ENCODE measurements at regions not wholly inside any gene's neighbourhood (a gene's known extent, or its start where the extent isn't known, plus 50 kb on each side); places are given as distances from the start of the nearest gene placed in this dataset.

- H3K4me3 ChIP-seq (ENCODE audit: low read depth, low read length) = no peak overlapping the region
- no peaks in the 10 kb centered on the region for H3K27me3 ChIP-seq (ENCODE audit: control insufficient read depth, insufficient read depth, low read length)
- DNase-seq (ENCODE audit: low read depth) = no peak
- FAIRE-seq = no peak
- no peaks in the 10 kb centered on the region for H3K36me3 ChIP-seq (ENCODE audit: control insufficient read depth, insufficient read depth, low read length)
- TF ChIP-seq, protein P1, sequence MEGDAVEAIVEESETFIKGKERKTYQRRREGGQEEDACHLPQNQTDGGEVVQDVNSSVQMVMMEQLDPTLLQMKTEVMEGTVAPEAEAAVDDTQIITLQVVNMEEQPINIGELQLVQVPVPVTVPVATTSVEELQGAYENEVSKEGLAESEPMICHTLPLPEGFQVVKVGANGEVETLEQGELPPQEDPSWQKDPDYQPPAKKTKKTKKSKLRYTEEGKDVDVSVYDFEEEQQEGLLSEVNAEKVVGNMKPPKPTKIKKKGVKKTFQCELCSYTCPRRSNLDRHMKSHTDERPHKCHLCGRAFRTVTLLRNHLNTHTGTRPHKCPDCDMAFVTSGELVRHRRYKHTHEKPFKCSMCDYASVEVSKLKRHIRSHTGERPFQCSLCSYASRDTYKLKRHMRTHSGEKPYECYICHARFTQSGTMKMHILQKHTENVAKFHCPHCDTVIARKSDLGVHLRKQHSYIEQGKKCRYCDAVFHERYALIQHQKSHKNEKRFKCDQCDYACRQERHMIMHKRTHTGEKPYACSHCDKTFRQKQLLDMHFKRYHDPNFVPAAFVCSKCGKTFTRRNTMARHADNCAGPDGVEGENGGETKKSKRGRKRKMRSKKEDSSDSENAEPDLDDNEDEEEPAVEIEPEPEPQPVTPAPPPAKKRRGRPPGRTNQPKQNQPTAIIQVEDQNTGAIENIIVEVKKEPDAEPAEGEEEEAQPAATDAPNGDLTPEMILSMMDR (IDR thresholded peaks at IDR 0.05; ENCODE audit: insufficient read depth, low read length, severe bottlenecking) = no peak
Observed at GRCh38 chr12:88707800-88708199, 127.5 kb upstream of the KITLG start.

GRCh38 chr12:88706286-88706685 lies 126.0 kb upstream of the KITLG start:
- no peak for FAIRE-seq
- TF ChIP-seq, protein P1 (IDR thresholded peaks at IDR 0.05; ENCODE audit: insufficient read depth, low read length, severe bottlenecking) = no peak
- Histone ChIP-seq H3K36me3 (ENCODE audit: control insufficient read depth, insufficient read depth, low read length) (no peaks in the 10 kb centered on the region), H3K4me3 (ENCODE audit: low read depth, low read length) (no peak overlapping the region), H3K27me3 (ENCODE audit: control insufficient read depth, insufficient read depth, low read length) (no peaks in the 10 kb centered on the region)
- no peak for DNase-seq (ENCODE audit: low read depth)

GRCh38 chr12:88703790-88704189 lies 123.5 kb upstream of the KITLG start:
- H3K36me3 ChIP-seq (ENCODE audit: control insufficient read depth, insufficient read depth, low read length) = no peaks in the 10 kb centered on the region
- TF ChIP-seq, protein P1 (IDR thresholded peaks at IDR 0.05; ENCODE audit: insufficient read depth, low read length, severe bottlenecking) = no peak
- FAIRE-seq (no peak), DNase-seq (ENCODE audit: low read depth) (no peak)
- no peaks in the 10 kb centered on the region for H3K27me3 ChIP-seq (ENCODE audit: control insufficient read depth, insufficient read depth, low read length)
- no peak overlapping the region for H3K4me3 ChIP-seq (ENCODE audit: low read depth, low read length)

DNA sequence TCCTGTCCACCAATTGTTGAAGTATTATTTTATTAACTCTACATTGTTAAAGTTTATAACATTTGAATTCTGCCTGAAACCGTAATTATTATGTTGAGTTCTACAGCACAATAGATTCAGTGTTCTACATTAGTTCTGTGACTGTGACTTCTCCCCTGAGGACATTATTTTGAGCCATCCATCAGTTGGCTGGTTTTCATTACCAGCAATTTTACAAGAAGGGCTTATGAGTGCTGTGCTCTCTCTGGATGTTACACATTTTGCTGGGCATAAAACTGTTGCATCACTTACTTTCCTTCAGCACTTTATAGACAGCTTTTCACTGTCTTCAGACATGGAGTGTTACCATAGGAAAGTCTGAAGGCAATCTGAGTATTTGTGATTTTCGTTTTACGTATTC lies 118.2 kb upstream of the KITLG start:
- FAIRE-seq (no peak), DNase-seq (ENCODE audit: low read depth) (no peak)
- TF ChIP-seq, protein P1 (IDR thresholded peaks at IDR 0.05; ENCODE audit: insufficient read depth, low read length, severe bottlenecking) = no peak
- H3K36me3 ChIP-seq (ENCODE audit: control insufficient read depth, insufficient read depth, low read length) = no peaks in the 10 kb centered on the region
- H3K27me3 ChIP-seq (ENCODE audit: control insufficient read depth, insufficient read depth, low read length) = no peaks in the 10 kb centered on the region
- no peak overlapping the region for H3K4me3 ChIP-seq (ENCODE audit: low read depth, low read length)

- no peak overlapping the region for H3K4me3 ChIP-seq (ENCODE audit: low read depth, low read length)
- FAIRE-seq (no peak), DNase-seq (ENCODE audit: low read depth) (peak; percentile 76)
- TF ChIP-seq, protein P1 (IDR thresholded peaks at IDR 0.05; ENCODE audit: insufficient read depth, low read length, severe bottlenecking) = no peak
- H3K36me3 ChIP-seq (ENCODE audit: control insufficient read depth, insufficient read depth, low read length) = no peaks in the 10 kb centered on the region
- no peaks in the 10 kb centered on the region for H3K27me3 ChIP-seq (ENCODE audit: control insufficient read depth, insufficient read depth, low read length)
Observed at GRCh38 chr12:88693837-88694445, 113.7 kb upstream of the KITLG start.

DNA sequence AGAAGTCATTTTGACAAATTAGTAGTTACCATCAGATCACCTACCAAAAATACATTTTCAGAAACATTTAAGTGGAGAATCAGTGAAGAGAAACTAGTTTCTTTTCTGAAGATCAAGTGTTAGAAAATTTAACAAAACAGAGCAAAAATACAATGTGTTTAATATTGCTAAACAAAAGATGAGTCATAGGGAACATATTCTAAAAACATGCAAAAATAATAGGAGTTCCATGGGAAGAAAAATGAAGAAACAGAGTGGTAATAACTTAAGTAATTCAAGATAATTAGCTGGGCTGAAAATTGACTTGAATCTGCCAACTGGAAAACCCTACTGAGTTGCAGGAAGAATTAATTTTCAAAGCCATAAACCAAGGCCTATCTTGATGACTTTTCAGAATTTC lies 111.5 kb upstream of the KITLG start:
- TF ChIP-seq, protein P1 (IDR thresholded peaks at IDR 0.05; ENCODE audit: insufficient read depth, low read length, severe bottlenecking) = no peak
- FAIRE-seq = no peak
- peak; percentile 10 for DNase-seq (ENCODE audit: low read depth)

More for the DNA sequence above, 111.5 kb upstream of the KITLG start:
- Histone ChIP-seq H3K36me3 (ENCODE audit: control insufficient read depth, insufficient read depth, low read length) (no peaks in the 10 kb centered on the region), H3K4me3 (ENCODE audit: low read depth, low read length) (no peak overlapping the region), H3K27me3 (ENCODE audit: control insufficient read depth, insufficient read depth, low read length) (no peaks in the 10 kb centered on the region)
